Left lung (tissue), 4 donors: ENCODE measurements at regions not wholly inside any gene's neighbourhood (a gene's known extent, or its start where the extent isn't known, plus 50 kb on each side); places are given as distances from the start of the nearest gene placed in this dataset.

ENCODE experiments used
- ATAC-seq: fragments of 200-7000 bp; cut with Tn5 transposase; one replicate; pipeline ENCODE4 v1.9.1; 2020; ENCODE audit warnings: moderate library complexity
- DNase-seq, 4 donors: peaks; one replicate each; pipeline ENCODE4 v3.0.0-alpha.2; 2013 to 2020
- H3K27ac ChIP-seq, 2 donors: fragments of 200-600 bp; sonication (generic) in 1 of 2; one replicate each; pipeline versions ENCODE4 v1.5.0 to v1.8.0; 2020 to 2021
- H3K27me3 ChIP-seq, 2 donors: fragments of 200-600 bp; sonication (generic) in 1 of 2; one replicate each; pipeline versions ENCODE4 v1.5.0 to v1.8.0; 2020 to 2021
- H3K36me3 ChIP-seq, 2 donors: fragments of 200-600 bp; sonication (generic) in 1 of 2; one replicate each; pipeline versions ENCODE4 v1.5.0 to v1.8.0; 2020 to 2021
- H3K4me1 ChIP-seq, 2 donors: fragments of 200-600 bp; one replicate each; pipeline ENCODE4 v1.8.0; 2021
- H3K4me3 ChIP-seq, 2 donors: fragments of 200-600 bp; sonication (generic) in 1 of 2; one replicate each; pipeline versions ENCODE4 v1.5.0 to v1.8.0; 2020 to 2021; ENCODE audit warnings: mild to moderate bottlenecking in 1 of 2
- H3K9me3 ChIP-seq, 2 donors: fragments of 200-600 bp; sonication (generic) in 1 of 2; one replicate each; pipeline versions ENCODE4 v1.5.0 to v1.8.0; 2020 to 2021
- CTCF ChIP-seq, 2 donors: fragments of 200-600 bp; sonication (generic) in 1 of 2; IDR thresholded peaks; one replicate each; pipeline versions ENCODE4 v1.5.0 to v1.8.0; 2021; ENCODE audit warnings: antibody characterized with exemption in 2 of 2
- intact Hi-C, 2 donors: fragments of 100-400 bp; cut with DNase I; formaldehyde crosslinking; loops; one replicate each; pipeline versions ENCODE4 v1.11.2 to v1.14.2; 2022
- donor health status: DM: no; HTN: yes; CAD: no.
- donor health status: DM: no; HTN: no; CAD: no.

GRCh38 chr13:33633701-33634545, 184.0 kb upstream of the RFC3 start:
- DNase-seq, result no peak
- Histone ChIP-seq H3K36me3 (no peaks in the 10 kb centered on the region), H3K9me3 (no peaks in the 10 kb centered on the region), H3K4me1 (no peaks in the 10 kb centered on the region), H3K4me3 (no peak overlapping the region), H3K27ac (no peak overlapping the region), H3K27me3 (no peaks in the 10 kb centered on the region)
- TF ChIP-seq CTCF (IDR thresholded peaks at IDR 0.05), result no peak
- ATAC-seq, result no peak
- intact Hi-C loops, result no loop called here

DNA sequence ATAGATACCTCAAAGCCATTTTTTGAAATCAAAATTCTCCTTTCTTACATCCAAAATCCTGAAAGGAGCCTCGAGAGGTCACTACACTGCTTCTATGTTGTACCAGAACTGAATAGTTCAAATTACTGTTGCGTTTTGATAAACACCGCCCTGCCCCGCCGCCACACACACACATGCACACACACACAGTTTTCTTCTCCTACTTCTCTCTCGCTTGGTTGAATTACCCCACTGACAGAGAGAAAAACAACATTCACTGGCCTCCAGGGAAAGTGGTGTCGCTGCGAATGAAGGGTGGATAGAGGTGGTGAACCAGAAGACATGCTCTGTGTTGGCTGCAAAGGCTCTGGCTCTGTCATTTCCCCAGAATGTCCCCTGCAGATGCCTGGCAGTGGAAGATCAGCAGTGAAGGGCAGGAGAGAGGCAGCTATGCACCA, 183.4 kb upstream of the RFC3 start:
- Histone ChIP-seq H3K27ac (no peak overlapping the region), H3K4me1 (no peaks in the 10 kb centered on the region), H3K9me3 (no peaks in the 10 kb centered on the region), H3K27me3 (no peaks in the 10 kb centered on the region), H3K4me3 (no peak overlapping the region), H3K36me3 (no peaks in the 10 kb centered on the region)
- DNase-seq (no peak), ATAC-seq (no peak)
- no peak for TF ChIP-seq CTCF (IDR thresholded peaks at IDR 0.05)
- intact Hi-C loops, result no loop called here

- H3K36me3 ChIP-seq, result no peaks in the 10 kb centered on the region
- H3K4me1 ChIP-seq, result no peaks in the 10 kb centered on the region
- no peaks in the 10 kb centered on the region for H3K27me3 ChIP-seq
- intact Hi-C loops, result no loop called here
- no peak for DNase-seq
- no peak overlapping the region for H3K4me3 ChIP-seq
- TF ChIP-seq CTCF (IDR thresholded peaks at IDR 0.05), result no peak
- no peak for ATAC-seq
- no peak overlapping the region for H3K27ac ChIP-seq
- H3K9me3 ChIP-seq, result no peaks in the 10 kb centered on the region
Measured at GRCh38 chr13:33636243-33636642, 181.7 kb upstream of the RFC3 start.

GRCh38 chr13:33636955-33637670, 180.8 kb upstream of the RFC3 start:
- Histone ChIP-seq H3K9me3 (no peaks in the 10 kb centered on the region), H3K4me1 (peaks cover 0 to 3% of the 10 kb centered on the region in 2 donors), H3K36me3 (no peaks in the 10 kb centered on the region), H3K4me3 (no peak overlapping the region), H3K27ac (no peak overlapping the region), H3K27me3 (no peaks in the 10 kb centered on the region)
- intact Hi-C loops, result no loop called here
- no peak for TF ChIP-seq CTCF (IDR thresholded peaks at IDR 0.05)
- ATAC-seq (no peak), DNase-seq (no peak)

DNA sequence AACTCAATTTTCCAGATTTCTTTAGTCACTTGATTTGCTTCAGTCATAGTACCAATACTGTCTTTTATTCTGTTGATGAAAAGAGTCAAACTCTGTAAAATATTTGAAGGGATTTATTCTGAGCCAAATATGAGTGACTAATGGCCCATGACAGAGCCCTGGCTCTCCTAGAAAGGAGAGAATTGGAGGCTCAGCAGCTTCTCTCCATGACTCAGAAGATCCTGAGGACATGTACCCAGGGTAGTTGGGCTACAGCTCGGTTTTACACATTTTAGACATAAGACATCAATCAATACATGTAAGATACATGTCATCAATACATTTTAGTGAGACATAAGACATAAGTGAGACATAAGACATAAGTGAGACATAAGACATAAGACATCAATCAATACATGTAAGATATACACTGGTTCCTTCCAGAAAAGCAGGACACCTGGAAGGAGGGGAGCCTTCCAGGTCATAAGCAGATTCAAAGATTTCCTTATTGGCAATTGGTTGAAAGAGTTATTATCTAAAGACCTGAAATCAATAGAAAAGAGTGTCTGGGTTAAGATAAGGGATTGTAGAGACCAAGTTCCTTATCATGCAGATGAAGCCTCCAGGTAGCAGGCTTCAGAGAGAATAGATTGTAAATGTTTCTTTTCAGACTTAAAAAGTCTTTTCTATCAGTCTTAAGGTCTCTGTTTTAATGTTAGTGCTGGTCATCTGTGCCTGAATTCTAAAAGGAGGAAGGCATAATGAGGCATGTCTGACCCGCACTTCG, 179.8 kb upstream of the RFC3 start:
- Histone ChIP-seq H3K36me3 (no peaks in the 10 kb centered on the region), H3K27me3 (no peaks in the 10 kb centered on the region), H3K27ac (no peak overlapping the region), H3K4me1 (peaks cover under 1 to 5% of the 10 kb centered on the region in 2 donors), H3K9me3 (no peaks in the 10 kb centered on the region), H3K4me3 (no peak overlapping the region)
- intact Hi-C loops, result no loop called here
- no peak for DNase-seq
- no peak for TF ChIP-seq CTCF (IDR thresholded peaks at IDR 0.05)
- no peak for ATAC-seq
